ENCODE measurements at regions not wholly inside any gene's neighbourhood (a gene's known extent, or its start where the extent isn't known, plus 50 kb on each side); places are given as distances from the start of the nearest gene placed in this dataset.

- H3K9me3 Mint-ChIP-seq (ENCODE audit: unreplicated experiment) = no peaks in the 10 kb centered on the region
- no peak overlapping the region for H3K27ac Mint-ChIP-seq (ENCODE audit: unreplicated experiment)
- no peak for DNase-seq (ENCODE audit: extremely low spot score, unreplicated experiment)
- H3K27me3 Mint-ChIP-seq (ENCODE audit: unreplicated experiment) = peaks cover 2% of the 10 kb centered on the region
- H3K36me3 Mint-ChIP-seq (ENCODE audit: unreplicated experiment) = no peaks in the 10 kb centered on the region
- no peaks in the 10 kb centered on the region for H3K4me1 Mint-ChIP-seq (ENCODE audit: unreplicated experiment)
- H3K4me3 Mint-ChIP-seq (ENCODE audit: unreplicated experiment) = no peak overlapping the region
- TF ChIP-seq CTCF (IDR thresholded peaks at IDR 0.05) = no peak
Measured at GRCh38 chr12:131535779-131536178, 175.1 kb upstream of the SFSWAP start.

DNA sequence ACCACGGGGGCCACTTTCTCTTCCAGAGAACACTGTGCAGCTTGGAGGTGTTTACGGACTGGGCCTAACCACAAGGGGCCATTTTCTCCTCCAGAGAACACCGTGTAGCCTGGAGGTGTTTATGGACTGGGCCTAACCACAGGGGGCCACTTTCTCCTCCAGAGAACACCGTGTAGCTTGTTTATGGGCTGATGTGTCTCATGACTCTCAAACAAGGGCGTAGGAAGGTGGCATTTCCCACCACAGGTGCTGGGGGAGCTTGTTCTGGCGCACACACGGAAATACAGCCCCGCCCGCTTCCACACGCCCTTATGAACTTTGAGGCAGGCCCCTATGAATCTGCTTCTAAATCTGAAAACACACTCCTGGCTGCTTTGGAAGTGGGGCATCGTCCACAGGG is 174.6 kb upstream of the SFSWAP start:
- no peak for DNase-seq (ENCODE audit: extremely low spot score, unreplicated experiment)
- Mint-ChIP-seq H3K27me3 (ENCODE audit: unreplicated experiment) (peaks cover 2% of the 10 kb centered on the region), H3K36me3 (ENCODE audit: unreplicated experiment) (no peaks in the 10 kb centered on the region), H3K4me1 (ENCODE audit: unreplicated experiment) (no peaks in the 10 kb centered on the region), H3K9me3 (ENCODE audit: unreplicated experiment) (no peaks in the 10 kb centered on the region), H3K27ac (ENCODE audit: unreplicated experiment) (no peak overlapping the region), H3K4me3 (ENCODE audit: unreplicated experiment) (no peak overlapping the region)
- no peak for TF ChIP-seq CTCF (IDR thresholded peaks at IDR 0.05)

DNA sequence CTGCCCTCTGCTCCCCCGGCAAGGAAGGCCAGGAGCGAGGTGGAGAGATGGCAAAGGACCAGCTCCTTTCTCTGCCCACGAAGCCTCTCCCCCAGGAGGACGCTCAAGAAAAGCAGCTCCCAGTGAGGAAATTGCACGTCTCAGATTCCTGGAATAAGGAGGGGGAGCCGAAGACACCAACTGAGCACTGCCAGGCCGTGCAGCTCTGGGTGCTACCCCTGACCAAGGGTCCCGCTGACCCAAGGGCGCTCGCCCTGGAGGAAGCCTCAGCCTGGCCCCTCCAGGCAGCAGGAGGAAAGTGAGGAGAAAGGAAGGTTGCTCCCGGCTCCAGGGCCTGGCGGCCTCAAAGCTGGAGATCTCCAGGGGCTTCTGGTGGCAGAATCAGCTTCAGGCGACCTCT is 174.1 kb upstream of the SFSWAP start:
- no peaks in the 10 kb centered on the region for H3K4me1 Mint-ChIP-seq (ENCODE audit: unreplicated experiment)
- peaks cover 2% of the 10 kb centered on the region for H3K27me3 Mint-ChIP-seq (ENCODE audit: unreplicated experiment)
- H3K36me3 Mint-ChIP-seq (ENCODE audit: unreplicated experiment) = no peaks in the 10 kb centered on the region
- H3K4me3 Mint-ChIP-seq (ENCODE audit: unreplicated experiment) = no peak overlapping the region
- no peak for DNase-seq (ENCODE audit: extremely low spot score, unreplicated experiment)
- H3K9me3 Mint-ChIP-seq (ENCODE audit: unreplicated experiment) = no peaks in the 10 kb centered on the region
- TF ChIP-seq CTCF (IDR thresholded peaks at IDR 0.05) = no peak
- H3K27ac Mint-ChIP-seq (ENCODE audit: unreplicated experiment) = no peak overlapping the region

GRCh38 chr12:131537267-131537958 is 173.5 kb upstream of the SFSWAP start:
- no peaks in the 10 kb centered on the region for H3K36me3 Mint-ChIP-seq (ENCODE audit: unreplicated experiment)
- no peak for DNase-seq (ENCODE audit: extremely low spot score, unreplicated experiment)
- no peak overlapping the region for H3K27ac Mint-ChIP-seq (ENCODE audit: unreplicated experiment)
- no peaks in the 10 kb centered on the region for H3K4me1 Mint-ChIP-seq (ENCODE audit: unreplicated experiment)
- no peaks in the 10 kb centered on the region for H3K9me3 Mint-ChIP-seq (ENCODE audit: unreplicated experiment)
- H3K27me3 Mint-ChIP-seq (ENCODE audit: unreplicated experiment) = peaks cover 2% of the 10 kb centered on the region
- TF ChIP-seq CTCF (IDR thresholded peaks at IDR 0.05) = no peak
- no peak overlapping the region for H3K4me3 Mint-ChIP-seq (ENCODE audit: unreplicated experiment)

DNA sequence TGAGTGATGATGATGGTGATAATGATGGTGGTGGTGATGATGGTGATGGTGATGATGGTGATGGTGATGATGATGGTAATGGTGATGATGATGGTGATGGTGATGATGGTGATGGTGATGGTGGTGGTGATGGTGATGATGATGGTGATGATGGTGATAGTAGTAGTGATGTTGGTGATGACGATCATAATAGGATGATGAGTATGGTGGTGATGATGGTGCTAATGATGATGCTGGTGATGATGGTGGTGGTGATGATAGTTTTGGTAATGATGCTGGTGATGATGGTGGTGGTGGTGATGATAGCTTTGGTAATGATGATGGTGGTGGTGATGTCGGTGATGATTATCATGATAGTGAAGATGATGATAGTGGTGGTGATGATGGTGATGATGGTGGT is 171.5 kb upstream of the SFSWAP start:
- Mint-ChIP-seq H3K9me3 (ENCODE audit: unreplicated experiment) (no peaks in the 10 kb centered on the region), H3K4me3 (ENCODE audit: unreplicated experiment) (no peak overlapping the region), H3K27me3 (ENCODE audit: unreplicated experiment) (peaks cover 2% of the 10 kb centered on the region), H3K36me3 (ENCODE audit: unreplicated experiment) (no peaks in the 10 kb centered on the region), H3K4me1 (ENCODE audit: unreplicated experiment) (no peaks in the 10 kb centered on the region), H3K27ac (ENCODE audit: unreplicated experiment) (no peak overlapping the region)
- DNase-seq (ENCODE audit: extremely low spot score, unreplicated experiment) = no peak
- no peak for TF ChIP-seq CTCF (IDR thresholded peaks at IDR 0.05)
